ENCODE measurements at regions not wholly inside any gene's neighbourhood (a gene's known extent, or its start where the extent isn't known, plus 50 kb on each side); places are given as distances from the start of the nearest gene placed in this dataset.
"Not testable (repeated sequence)": the region's sequence is repeated elsewhere in the genome, so short reads cannot be mapped to it uniquely, and the experiment has no call there.

DNA sequence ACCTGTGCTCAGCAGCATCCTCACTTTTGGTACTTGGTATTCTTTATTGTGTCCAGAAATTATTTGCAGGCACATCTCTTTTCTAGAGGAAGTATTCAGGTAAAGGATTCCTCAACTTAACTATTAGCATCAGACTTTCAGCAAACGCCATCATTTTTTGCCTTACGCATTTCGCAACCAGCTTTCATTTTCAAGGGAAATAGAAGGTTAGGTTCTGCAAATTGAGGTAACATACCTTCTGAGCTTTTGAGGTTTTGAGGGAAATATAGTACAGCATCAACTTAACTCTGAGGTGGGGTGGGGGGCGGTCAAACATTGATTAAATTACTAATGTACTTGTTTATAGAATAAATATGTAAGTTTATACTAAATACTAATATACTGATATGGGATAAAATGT, 243.6 kb upstream of the RIMS1 start:
- DNase-seq = no peak

DNA sequence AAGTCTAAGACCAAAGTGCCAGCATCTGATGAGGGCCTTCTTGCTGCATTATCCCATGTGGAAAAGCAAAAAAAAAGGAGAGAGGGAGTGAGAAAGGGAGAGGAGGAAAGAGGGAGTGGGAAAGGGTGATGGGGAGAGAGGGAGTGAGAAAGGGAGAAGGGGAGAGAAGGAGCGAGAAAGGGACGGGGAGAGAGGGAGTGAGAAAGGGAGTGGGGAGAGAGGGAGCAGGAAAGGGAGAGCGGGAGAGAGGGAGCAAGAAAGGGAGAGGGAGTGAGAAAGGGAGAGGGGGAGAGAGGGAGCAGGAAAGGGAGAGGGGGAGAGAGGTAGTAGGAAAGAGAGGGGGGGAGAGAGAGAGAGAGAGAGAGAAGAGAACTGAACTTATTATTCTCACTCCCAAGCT, 241.1 kb upstream of the RIMS1 start:
- no peak for DNase-seq

DNA sequence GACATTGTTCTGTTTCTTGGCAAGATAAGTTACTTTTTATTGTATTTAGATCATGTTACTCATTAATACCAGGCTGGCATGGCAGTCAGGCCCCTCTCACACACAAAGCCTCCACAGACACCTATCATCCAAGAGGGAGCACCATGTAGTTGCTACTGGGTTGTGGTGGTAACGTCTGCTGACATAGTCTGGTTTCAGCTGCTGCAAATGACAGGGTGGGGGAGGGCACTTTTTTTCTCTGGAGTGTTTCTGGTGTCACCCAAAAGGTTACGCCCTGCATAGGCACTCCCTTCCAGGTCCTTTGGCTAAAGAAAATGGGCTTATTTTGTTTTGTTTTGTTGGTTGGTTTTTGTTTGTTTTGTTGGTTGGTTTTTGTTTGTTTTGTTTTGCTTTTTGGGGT, 236.4 kb upstream of the RIMS1 start:
- no peak for DNase-seq

DNA sequence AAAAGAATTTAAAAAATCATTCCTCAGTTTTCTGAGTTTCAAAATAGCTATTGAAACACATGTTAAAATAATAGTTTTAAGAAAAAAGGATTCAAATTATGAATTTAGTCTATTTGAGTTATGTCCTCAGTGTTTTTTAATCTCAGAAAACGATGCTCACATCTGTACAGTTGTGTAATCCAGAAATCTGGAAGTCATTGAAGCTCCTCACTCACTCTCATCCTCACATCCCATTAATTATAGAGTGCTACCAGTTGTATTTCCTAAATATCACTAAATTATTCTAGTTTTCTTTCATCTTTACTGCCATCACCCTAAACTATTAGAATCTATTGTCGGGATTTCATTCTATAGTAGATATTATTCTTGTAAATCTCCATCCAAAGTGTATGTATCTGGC, 234.7 kb upstream of the RIMS1 start:
- DNase-seq = no peak

DNA sequence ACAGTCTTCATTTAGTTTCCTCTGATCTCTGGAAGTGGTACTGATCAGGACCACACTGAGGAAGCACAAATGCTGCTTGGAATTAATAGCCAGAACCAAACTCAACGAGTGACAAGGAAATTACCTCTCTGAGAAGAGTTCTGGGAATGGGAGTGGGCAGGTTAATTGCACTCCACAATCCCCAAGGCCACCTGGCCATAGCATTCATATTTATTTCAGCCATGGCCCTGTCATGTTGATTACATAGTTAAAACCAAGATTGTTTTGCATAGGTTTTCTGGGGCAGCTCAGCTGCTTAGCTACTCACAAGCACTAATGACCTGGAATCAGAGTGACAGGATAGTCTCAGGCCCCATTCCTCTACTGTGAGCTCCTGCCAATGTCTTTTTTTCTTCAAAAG, 230.2 kb upstream of the RIMS1 start:
- no peak for DNase-seq

DNA sequence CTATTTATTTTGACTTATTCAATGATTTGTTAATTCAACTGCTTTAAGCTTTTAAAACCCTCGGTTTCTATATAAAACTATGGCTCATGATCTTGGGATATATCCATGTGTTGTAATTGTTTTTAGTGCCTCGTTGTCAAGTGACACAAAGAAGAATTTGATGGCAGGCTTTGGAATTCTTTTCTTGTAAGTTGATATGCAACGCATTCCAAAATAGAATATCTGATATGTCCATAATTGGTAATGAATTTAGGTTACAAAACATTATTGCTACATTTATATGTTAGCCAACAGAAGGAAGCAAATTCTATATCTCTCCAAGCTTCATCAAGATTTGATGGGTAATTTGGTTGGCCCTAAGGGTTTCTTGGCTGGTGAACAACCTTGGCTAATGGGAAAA, 220.4 kb upstream of the RIMS1 start:
- no peak for DNase-seq

DNA sequence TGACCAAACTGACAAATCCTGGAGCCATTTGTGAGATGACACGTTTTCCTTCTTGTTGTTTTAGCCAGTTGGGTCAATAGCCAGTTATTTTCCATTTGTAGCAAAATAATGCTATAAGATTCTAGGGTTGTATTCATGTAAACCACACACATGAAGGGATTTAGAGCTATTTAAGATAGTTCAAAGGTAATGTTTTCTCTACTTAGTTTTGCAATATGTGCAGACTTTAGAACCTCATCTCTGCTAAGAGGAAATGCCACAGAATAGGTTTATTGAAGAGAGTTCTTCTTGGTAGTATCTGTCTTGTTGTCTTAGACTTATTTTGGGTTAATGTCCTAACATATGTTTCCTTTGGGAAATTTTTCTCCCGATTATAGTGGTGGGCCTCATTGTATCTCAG, 213.5 kb upstream of the RIMS1 start:
- no peak for DNase-seq

DNA sequence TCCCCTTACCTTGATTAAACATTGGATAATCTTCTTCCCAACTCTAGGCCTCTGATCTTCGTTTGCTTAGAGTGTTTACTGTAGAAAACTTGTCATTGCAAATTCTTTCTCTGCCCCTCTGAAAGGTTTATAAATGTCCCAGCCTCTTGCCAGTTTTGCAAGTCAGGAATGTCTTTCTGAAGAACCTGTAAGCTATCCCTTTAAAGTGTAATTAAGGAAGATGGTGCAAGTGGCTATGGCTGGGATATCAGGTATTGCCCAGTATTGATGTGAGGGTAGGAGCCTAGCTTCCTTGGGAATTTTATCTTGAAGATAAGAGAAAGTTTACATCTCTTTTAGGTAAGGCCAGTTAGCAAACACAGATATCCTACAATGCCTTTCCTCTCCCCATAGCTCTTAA, 211.0 kb upstream of the RIMS1 start:
- no peak for DNase-seq

DNA sequence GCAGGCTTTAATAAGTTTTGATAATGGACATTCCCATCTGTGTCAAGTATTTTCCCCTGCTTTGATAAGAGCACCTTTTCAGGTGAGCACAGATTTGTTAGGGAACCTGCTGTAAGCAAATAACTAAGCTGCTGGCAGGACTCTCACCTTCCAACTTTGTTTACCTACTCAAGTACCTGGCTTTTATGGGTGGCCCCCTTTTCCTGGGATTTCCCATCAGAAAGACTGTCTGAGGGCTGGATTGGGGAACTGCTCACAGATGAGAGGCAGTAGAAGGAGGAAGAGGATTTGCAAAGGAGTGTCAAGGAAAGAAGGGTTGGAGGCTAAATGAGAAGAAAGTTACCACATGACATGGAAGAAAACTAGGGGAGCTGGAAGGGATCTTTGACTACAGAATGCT, 210.1 kb upstream of the RIMS1 start:
- DNase-seq = no peak

DNA sequence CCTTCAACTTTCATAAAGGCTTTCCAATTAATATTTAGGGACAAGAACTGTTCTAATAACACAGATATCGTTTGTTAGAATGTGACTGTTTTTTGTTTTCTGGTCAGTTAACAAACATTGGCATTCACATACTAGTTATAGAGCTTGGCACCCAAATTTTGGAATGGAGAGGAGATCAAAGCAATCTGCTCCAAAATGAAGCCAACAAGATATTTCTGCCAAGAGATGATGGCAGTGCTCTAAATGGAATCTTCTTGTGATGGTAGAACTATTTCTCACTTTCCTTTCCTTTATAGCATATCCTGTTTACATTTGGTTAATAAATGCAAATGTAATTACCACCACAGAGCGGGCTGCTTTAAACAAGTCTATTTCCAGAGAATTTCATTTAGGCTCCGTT, 208.3 kb upstream of the RIMS1 start:
- no peak for DNase-seq

DNA sequence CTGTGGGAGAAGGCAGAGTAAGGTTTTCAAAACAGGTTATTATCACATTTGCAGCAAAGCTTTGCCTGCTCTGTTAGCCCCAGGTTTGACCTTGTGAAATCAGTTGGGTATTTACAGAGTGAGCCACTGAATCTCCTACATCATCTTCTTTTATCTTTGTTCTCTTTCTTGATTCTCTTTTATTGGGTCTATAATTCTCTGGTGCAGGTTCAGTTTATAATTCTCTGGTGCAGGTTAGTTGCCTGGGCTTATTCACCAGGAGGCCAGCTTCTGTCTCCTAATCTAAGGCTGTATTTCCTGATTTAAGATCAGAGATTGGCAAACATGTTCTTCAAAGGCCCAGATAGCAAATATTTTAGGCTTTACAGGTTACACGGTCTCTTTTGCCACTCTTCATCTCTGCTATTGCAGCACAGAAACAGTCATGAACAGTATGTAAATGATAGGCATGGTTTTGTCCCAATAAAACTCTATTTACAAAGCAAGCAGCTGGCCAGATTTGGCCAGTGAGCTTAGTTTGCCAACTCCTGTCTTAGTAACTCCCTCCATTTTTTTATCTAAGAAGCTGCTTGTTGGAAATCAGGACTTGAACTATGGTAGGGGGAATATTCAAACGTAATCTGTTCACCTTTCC, 205.0 kb upstream of the RIMS1 start:
- DNase-seq = no peak

DNA sequence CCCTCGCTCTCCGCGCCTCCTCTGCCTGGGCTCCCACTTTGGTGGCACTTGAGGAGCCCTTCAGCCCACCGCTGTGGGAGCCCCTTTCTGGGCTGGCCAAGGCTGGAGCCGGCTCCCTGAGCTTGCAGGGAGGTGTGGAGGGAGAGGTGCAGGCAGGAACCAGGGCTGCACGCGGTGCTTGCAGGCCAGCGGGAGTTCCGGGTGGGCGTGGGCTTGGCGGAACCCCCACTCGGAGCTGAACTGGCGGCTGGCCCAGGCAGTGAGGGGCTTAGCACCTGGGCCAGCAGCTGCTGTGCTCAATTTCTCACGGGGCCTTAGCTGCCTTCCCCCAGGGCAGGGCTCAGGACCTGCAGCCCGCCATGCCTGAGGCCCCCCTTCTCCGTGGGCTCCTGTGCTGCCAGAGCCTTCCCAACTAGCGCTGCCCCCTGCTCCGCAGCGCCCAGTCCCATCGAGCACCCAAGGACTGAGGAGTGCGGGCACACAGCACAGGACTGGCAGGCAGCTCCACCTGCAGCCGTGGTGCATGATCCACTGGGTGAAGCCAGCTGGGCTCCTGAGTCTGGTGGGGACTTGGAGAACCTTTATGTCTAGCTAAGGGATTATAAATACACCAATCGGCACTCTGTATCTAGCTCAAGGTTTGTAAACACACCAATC, 200.2 kb upstream of the RIMS1 start:
- not testable (repeated sequence) for DNase-seq

DNA sequence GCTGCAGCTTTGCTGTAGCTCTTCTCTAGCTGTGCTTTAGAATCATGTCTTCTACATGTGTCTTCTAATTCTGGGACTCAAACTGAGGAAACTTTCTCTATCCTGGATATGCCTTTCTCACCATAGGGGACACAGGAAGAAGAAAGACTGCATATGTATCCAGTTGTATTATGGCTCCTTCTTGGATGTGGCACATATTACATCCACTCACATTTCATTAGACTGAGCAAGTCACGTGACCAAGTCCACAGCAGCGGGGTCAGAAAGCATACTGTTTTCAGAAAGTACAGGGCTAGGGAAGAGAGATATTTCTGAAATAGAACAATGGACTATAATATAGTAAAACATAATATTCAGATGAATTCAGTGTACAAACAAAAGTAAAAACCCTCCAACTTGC, 187.6 kb upstream of the RIMS1 start:
- peak; percentile 21 for DNase-seq

DNA sequence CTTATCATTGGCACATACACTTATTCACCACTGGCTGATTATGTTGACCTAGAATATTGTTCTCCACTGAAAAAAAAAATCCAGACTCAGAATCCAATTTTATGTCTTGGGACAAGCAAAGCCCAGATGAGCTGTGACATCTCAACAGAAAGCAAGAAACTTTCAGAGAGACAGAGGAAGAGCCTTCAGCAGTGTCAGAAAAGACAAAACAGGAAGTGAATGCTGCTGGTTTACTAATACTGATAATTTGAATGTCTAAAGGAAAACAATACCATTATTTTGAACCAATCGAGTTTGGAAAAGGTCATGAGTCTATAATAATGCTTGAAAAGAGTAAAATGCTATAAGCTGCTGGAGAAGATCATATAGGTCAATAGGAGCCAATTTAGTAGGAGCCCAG, 179.8 kb upstream of the RIMS1 start:
- DNase-seq = peak; percentile 8

DNA sequence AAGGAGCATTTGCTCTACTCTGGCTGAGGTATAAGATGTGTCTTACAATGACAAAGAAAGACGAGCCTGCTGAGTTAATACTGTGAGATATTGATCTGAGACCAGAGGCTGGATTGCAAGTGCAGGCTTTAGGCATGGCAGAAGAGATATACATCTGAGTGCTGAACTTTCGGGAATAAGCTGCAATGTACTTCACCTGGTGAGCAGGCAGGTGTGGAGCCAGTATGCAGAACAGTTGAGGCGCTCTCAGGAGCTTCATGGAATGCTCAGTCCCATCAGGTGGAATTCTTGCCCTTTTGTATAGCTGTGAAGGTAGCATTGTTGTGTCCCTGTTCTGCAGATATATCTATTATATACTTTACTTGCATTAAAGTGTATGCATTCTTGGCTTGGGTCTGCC, 179.3 kb upstream of the RIMS1 start:
- DNase-seq = no peak

DNA sequence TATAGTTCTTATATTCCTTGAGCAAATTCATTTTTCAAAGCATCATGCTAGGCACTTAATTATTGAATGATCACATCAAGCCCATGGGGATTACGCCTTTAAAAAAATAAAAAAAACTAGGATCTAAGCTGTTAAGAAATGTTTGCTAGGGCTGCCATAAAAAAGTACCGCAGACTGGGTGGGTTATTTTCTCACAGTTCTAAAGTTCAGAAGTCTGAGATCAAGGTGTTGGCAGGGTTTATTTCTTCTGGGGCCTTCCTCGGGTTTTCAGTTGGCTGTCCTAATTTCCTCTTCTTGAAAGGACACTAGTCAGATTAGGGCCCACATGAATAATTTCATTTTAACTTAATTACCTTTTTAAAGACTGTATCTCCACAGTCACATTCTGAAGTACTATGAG, 165.6 kb upstream of the RIMS1 start:
- DNase-seq = no peak

DNA sequence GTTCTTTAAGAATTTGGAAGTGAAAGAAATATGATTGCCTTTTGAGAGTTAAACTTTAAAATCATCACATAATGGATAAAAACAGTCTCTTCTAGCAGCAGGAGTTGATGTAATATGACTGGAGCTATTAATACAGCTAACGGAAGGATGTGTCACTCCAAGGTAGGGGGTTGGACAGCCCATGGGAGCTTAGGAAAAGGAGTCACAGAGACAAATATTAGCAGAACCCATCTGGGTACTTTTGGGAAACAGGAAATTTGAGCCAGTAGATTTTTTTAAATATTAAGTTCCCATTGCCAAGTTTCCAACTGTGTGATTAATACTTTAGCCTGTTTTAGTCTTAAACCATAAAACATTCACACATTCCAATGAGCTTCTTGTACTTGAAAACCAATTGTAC, 164.7 kb upstream of the RIMS1 start:
- DNase-seq = no peak

DNA sequence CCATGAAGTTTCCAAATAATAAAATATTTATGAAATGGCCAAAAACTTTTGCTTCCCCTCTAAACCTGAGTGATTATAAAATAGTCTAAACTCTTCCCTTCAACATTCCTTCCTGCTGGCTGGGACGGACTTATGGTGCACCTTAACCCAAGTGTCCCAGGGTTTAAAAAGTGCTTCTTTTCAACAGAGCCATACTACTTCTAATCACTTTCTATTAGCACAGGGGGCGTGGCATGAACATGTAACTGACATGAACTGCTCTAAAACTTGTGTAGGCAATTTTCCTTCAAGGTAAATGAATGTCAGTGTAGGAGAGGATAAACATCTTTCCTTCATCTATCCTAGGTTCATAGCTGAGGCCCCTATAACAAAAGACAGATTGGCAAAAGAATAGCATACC, 163.6 kb upstream of the RIMS1 start:
- no peak for DNase-seq

DNA sequence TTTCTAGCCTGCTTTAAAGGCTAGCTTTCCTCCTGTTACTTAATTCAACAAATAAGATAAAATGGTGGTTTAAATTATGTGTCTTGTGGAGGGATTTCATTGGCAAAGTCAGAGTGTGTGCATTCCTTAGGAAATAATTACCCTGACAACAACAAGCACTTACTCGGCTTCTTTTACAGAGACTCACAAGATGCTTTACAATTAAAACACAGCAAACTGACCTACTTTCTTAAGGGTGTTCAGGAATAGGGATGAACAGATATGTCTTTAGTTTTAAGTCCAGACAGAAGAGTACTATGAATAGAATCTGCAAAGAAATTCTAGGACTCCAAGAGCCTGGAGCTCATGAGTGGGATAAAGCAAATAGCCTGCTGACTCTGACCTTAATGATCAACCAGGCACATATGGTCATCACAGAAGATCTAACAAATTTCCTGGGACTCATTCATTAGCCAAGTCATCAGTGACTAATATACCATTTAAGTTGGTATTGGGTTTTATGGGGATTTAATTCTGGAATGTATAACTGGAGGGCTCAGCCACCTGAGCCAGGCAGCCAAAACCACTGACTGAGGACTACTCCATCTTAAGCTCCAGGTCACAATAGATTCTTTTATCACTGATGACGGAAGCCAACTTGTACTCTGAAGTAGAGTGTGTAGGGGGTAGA, 161.8 kb upstream of the RIMS1 start:
- DNase-seq = no peak

DNA sequence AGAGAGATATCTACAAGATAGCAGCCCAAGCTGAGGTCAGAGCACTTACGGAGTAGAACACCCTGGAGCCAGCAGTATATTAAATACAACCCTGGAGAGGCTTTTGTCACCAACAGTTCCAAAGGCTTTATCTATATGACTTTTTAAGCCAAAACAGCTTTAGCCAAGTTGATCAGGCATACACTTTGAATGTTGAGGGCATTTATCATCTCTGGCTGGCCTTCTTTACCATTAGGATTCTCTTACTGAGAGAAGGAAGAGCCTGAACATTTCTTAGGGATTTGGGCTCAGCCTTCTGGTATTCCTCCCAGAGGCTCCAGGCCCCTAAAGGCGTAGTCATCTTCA, 161.3 kb upstream of the RIMS1 start:
- no peak for DNase-seq

DNA sequence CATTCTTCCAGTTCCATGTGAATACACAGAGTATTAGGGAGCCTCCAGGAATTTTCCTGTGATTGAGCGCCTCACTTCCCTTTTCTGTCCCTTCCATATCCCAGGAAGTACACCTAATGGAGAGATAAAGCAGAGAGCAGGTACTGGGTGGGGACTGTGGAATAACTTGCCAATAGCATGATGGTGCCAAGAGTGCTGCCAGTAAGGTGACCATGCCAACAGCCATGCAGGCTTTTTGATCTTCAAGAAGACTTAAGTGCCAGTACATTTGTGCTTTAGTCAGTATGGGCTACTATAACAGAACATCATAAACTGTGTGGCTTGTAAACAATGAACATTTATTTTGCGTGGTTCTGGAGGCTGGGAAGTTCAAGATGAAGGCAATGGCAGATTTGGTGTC, 160.2 kb upstream of the RIMS1 start:
- DNase-seq = no peak

DNA sequence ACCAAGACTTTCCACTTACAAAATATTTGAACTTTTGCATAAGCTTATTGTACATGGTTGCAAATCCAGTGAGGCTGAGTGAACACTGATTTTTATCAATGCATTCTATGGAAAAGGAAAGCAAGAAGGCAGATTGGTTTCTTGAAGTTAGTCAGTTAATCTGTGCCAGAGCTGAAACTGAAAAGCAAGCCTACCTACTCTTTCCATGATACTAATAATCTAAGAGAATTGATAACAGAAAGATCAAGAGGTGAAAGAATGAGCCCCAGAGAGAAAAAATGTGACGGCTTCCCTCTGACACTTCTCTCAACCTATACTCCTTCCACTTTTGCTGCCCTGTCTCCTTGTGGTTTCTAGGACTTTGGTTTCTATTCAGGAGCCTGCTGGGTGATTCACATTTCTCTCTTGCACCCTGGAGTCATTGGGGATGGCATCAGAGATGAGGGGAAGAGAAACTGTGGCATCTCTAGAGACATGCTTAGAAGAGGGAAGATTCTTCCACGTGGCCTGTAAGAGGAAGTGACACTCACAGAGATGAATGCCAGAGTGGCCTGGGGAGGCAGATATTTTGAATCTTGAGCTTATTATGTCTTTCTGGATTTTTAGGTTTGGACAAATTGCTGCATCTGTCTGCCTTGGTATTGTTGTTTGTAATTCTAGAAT, 158.6 kb upstream of the RIMS1 start:
- peak; percentile 11 for DNase-seq

DNA sequence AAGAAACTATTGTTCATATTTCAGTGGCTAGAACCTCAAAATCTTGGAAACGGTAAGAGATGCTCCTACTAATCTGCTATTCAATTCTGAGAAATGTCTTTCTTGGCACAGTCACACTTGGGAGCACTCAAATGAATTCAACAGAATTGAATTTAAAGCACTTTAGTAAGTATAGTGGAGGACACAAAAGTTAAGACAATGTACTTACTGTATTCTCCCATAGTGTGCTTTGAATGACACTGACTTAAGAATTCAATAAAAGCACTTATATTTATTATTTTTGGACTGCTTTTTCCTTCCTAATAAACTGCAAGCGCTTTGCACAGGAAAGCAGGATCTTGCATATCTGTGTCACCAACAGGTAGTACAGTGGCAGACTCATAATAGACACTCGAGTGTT, 156.1 kb upstream of the RIMS1 start:
- no peak for DNase-seq
